GM23338 (cell line): ENCODE measurements at regions not wholly inside any gene's neighbourhood (a gene's known extent, or its start where the extent isn't known, plus 50 kb on each side); places are given as distances from the start of the nearest gene placed in this dataset.

Experiments used
- ATAC-seq: fragments of 200-7000 bp; cut with Tn5 transposase; 3 replicates; pipeline ENCODE4 v1.9.1; 2020
- DNase-seq: peaks from one replicate; pipeline ENCODE4 v3.0.0-alpha.2; 2015; ENCODE audit warnings: low spot score
- H2AFZ ChIP-seq: fragments of 200-600 bp; sonication (generic); 2 replicates; pipeline ENCODE4 v1.8.0; 2016; ENCODE audit warnings: antibody characterized with exemption, mild to moderate bottlenecking, moderate library complexity
- H3F3A ChIP-seq: fragments of 200-600 bp; sonication (generic); replicated peaks from 2 replicates; pipeline ENCODE4 v1.8.0; 2017; ENCODE audit warnings: antibody characterized with exemption, mixed run types, low read depth
- H3K27ac ChIP-seq: fragments of 200-600 bp; sonication (generic); 2 replicates; pipeline ENCODE4 v1.6.1; 2016; ENCODE audit warnings: low read depth
- H3K27me3 ChIP-seq: fragments of 200-600 bp; sonication (generic); 2 replicates; pipeline ENCODE4 v1.8.0; 2016; ENCODE audit warnings: mild to moderate bottlenecking, mixed run types, moderate library complexity; ENCODE audit not compliant: insufficient read depth
- H3K36me3 ChIP-seq: fragments of 200-600 bp; sonication (generic); 2 replicates; pipeline ENCODE4 v1.8.0; 2016; ENCODE audit warnings: mild to moderate bottlenecking; ENCODE audit not compliant: insufficient read depth
- H3K4me1 ChIP-seq: fragments of 200-600 bp; sonication (generic); 2 replicates; pipeline ENCODE4 v1.8.0; 2016; ENCODE audit warnings: mild to moderate bottlenecking, moderate library complexity; ENCODE audit not compliant: insufficient read depth
- H3K4me2 ChIP-seq: fragments of 200-600 bp; sonication (generic); 2 replicates; pipeline ENCODE4 v1.7.1; 2017; ENCODE audit warnings: mixed run types
- H3K4me3 ChIP-seq: fragments of 200-600 bp; sonication (generic); 2 replicates; pipeline ENCODE4 v1.6.1; 2016; ENCODE audit warnings: mixed run types
- H3K79me2 ChIP-seq: fragments of 200-600 bp; sonication (generic); replicated peaks from 2 replicates; pipeline ENCODE4 v1.8.0; 2017; ENCODE audit warnings: mild to moderate bottlenecking; ENCODE audit not compliant: insufficient read depth
- H3K9me2 ChIP-seq: fragments of 200-600 bp; sonication (generic); 2 replicates; pipeline ENCODE4 v1.8.0; 2017; ENCODE audit not compliant: insufficient read depth
- H4K20me1 ChIP-seq: fragments of 200-600 bp; sonication (generic); replicated peaks from 2 replicates; pipeline ENCODE4 v1.8.0; 2017; ENCODE audit warnings: mild to moderate bottlenecking; ENCODE audit not compliant: insufficient read depth
- H3K27ac Mint-ChIP-seq: 2 replicates; pipeline ENCODE4 v1.8.0; 2020; ENCODE audit warnings: inconsistent platforms, mild to moderate bottlenecking, moderate library complexity, mixed read lengths
- H3K27me3 Mint-ChIP-seq: 3 replicates; pipeline ENCODE4 v1.8.0; 2022; ENCODE audit warnings: low read depth, mild to moderate bottlenecking, moderate library complexity, mixed read lengths, inconsistent platforms; ENCODE audit not compliant: insufficient read depth, poor library complexity
- H3K36me3 Mint-ChIP-seq: 3 replicates; pipeline ENCODE4 v1.8.0; 2021; ENCODE audit warnings: low read depth, mild to moderate bottlenecking, inconsistent platforms, moderate library complexity, mixed read lengths
- H3K4me1 Mint-ChIP-seq: 3 replicates; pipeline ENCODE4 v1.8.0; 2020; ENCODE audit warnings: mild to moderate bottlenecking, inconsistent platforms, mixed read lengths
- H3K4me3 Mint-ChIP-seq: 3 replicates; pipeline ENCODE4 v1.8.0; 2021; ENCODE audit warnings: moderate library complexity, mild to moderate bottlenecking, inconsistent platforms, mixed read lengths
- H3K9me3 Mint-ChIP-seq: 3 replicates; pipeline ENCODE4 v1.8.0; 2020; ENCODE audit warnings: moderate library complexity, mild to moderate bottlenecking, inconsistent platforms, mixed read lengths
- EZH2 ChIP-seq: fragments of 200-600 bp; sonication (generic); IDR thresholded peaks from one replicate; pipeline ENCODE4 v1.8.0; 2017; ENCODE audit warnings: antibody characterized with exemption, mild to moderate bottlenecking, low read depth; ENCODE audit not compliant: unreplicated experiment
- JUNB ChIP-seq: IDR thresholded peaks from one replicate; pipeline ENCODE4 v1.6.1; 2016; ENCODE audit warnings: antibody characterized with exemption; ENCODE audit not compliant: unreplicated experiment
- NANOG ChIP-seq: IDR thresholded peaks from 2 replicates; pipeline ENCODE4 v1.6.1; 2016; ENCODE audit warnings: antibody characterized with exemption, borderline replicate concordance
- REST ChIP-seq: IDR thresholded peaks from one replicate; pipeline ENCODE4 v1.6.1; 2018; ENCODE audit warnings: antibody characterized with exemption; ENCODE audit not compliant: unreplicated experiment
- STAT1 ChIP-seq: IDR thresholded peaks from one replicate; pipeline ENCODE4 v1.6.1; 2016; ENCODE audit warnings: antibody characterized with exemption; ENCODE audit not compliant: unreplicated experiment
- ZNF114 ChIP-seq: fragments of 250-450 bp; sonication (Bioruptor Pico); IDR thresholded peaks from 2 replicates; pipeline ENCODE4 v1.5.0; 2020; ENCODE audit warnings: mild to moderate bottlenecking, moderate library complexity
- ZNF331 ChIP-seq: fragments of 250-450 bp; sonication (Bioruptor Pico); IDR thresholded peaks from 2 replicates; pipeline ENCODE4 v1.5.0; 2020; ENCODE audit warnings: low read depth, mild to moderate bottlenecking, moderate library complexity
- TF ChIP-seq, protein P1 (sequence below): fragments of 250-450 bp; sonication (Bioruptor Pico); IDR thresholded peaks from 2 replicates; pipeline ENCODE4 v1.5.0; 2020; ENCODE audit warnings: mild to moderate bottlenecking, moderate library complexity
- TF ChIP-seq, protein P2 (sequence below): IDR thresholded peaks from 2 replicates; pipeline ENCODE4 v1.6.1; 2016; ENCODE audit warnings: antibody characterized with exemption
- TF ChIP-seq, protein P3 (sequence below), 2 experiments: fragments of 200-600 bp in 1 of 2; sonication (generic) in 1 of 2; conservative IDR thresholded peaks; 2 replicates each; pipeline versions ENCODE4 v1.5.1 to v1.6.1; 2016 to 2017; ENCODE audit warnings: antibody characterized with exemption in 2 of 2, low read depth in 2 of 2, mild to moderate bottlenecking in 2 of 2, moderate library complexity in 1 of 2

GRCh38 chr7:364536-364935, 74.6 kb downstream of the FOXL3 start:
- Mint-ChIP-seq H3K4me1 (peaks cover 31% of the 10 kb centered on the region), H3K4me3 (no peak overlapping the region), H3K9me3 (no peaks in the 10 kb centered on the region), H3K36me3 (peaks cover 3% of the 10 kb centered on the region; the same call in 2 of the 3 replicates), H3K27me3 (no peaks in the 10 kb centered on the region), H3K27ac (no peak overlapping the region)
- H3K27ac ChIP-seq, result no peak overlapping the region
- H4K20me1 ChIP-seq, result no peaks in the 10 kb centered on the region
- H3K4me1 ChIP-seq, result 0 out of 2 replicates have a peak, but pooled peaks cover 4% of the 10 kb centered on the region
- H3K79me2 ChIP-seq, result no peaks in the 10 kb centered on the region
- DNase-seq, result no peak
- TF ChIP-seq REST (no peak), JUNB (no peak), NANOG (no peak), ZNF114 (no peak), EZH2 (no peak), STAT1 (no peak), ZNF331 (no peak)
- TF ChIP-seq, protein P1, sequence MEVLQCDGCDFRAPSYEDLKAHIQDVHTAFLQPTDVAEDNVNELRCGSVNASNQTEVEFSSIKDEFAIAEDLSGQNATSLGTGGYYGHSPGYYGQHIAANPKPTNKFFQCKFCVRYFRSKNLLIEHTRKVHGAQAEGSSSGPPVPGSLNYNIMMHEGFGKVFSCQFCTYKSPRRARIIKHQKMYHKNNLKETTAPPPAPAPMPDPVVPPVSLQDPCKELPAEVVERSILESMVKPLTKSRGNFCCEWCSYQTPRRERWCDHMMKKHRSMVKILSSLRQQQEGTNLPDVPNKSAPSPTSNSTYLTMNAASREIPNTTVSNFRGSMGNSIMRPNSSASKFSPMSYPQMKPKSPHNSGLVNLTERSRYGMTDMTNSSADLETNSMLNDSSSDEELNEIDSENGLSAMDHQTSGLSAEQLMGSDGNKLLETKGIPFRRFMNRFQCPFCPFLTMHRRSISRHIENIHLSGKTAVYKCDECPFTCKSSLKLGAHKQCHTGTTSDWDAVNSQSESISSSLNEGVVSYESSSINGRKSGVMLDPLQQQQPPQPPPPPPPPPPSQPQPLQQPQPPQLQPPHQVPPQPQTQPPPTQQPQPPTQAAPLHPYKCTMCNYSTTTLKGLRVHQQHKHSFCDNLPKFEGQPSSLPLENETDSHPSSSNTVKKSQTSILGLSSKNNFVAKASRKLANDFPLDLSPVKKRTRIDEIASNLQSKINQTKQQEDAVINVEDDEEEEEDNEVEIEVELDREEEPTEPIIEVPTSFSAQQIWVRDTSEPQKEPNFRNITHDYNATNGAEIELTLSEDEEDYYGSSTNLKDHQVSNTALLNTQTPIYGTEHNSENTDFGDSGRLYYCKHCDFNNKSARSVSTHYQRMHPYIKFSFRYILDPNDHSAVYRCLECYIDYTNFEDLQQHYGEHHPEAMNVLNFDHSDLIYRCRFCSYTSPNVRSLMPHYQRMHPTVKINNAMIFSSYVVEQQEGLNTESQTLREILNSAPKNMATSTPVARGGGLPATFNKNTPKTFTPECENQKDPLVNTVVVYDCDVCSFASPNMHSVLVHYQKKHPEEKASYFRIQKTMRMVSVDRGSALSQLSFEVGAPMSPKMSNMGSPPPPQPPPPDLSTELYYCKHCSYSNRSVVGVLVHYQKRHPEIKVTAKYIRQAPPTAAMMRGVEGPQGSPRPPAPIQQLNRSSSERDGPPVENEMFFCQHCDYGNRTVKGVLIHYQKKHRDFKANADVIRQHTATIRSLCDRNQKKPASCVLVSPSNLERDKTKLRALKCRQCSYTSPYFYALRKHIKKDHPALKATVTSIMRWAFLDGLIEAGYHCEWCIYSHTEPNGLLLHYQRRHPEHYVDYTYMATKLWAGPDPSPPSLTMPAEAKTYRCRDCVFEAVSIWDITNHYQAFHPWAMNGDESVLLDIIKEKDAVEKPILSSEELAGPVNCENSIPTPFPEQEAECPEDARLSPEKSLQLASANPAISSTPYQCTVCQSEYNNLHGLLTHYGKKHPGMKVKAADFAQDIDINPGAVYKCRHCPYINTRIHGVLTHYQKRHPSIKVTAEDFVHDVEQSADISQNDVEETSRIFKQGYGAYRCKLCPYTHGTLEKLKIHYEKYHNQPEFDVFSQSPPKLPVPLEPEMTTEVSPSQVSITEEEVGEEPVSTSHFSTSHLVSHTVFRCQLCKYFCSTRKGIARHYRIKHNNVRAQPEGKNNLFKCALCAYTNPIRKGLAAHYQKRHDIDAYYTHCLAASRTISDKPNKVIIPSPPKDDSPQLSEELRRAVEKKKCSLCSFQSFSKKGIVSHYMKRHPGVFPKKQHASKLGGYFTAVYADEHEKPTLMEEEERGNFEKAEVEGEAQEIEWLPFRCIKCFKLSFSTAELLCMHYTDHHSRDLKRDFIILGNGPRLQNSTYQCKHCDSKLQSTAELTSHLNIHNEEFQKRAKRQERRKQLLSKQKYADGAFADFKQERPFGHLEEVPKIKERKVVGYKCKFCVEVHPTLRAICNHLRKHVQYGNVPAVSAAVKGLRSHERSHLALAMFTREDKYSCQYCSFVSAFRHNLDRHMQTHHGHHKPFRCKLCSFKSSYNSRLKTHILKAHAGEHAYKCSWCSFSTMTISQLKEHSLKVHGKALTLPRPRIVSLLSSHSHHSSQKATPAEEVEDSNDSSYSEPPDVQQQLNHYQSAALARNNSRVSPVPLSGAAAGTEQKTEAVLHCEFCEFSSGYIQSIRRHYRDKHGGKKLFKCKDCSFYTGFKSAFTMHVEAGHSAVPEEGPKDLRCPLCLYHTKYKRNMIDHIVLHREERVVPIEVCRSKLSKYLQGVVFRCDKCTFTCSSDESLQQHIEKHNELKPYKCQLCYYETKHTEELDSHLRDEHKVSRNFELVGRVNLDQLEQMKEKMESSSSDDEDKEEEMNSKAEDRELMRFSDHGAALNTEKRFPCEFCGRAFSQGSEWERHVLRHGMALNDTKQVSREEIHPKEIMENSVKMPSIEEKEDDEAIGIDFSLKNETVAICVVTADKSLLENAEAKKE (CRISPR knock-in tag), result no peak
- TF ChIP-seq, protein P2, sequence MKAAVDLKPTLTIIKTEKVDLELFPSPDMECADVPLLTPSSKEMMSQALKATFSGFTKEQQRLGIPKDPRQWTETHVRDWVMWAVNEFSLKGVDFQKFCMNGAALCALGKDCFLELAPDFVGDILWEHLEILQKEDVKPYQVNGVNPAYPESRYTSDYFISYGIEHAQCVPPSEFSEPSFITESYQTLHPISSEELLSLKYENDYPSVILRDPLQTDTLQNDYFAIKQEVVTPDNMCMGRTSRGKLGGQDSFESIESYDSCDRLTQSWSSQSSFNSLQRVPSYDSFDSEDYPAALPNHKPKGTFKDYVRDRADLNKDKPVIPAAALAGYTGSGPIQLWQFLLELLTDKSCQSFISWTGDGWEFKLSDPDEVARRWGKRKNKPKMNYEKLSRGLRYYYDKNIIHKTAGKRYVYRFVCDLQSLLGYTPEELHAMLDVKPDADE, result no peak
- TF ChIP-seq, protein P3, sequence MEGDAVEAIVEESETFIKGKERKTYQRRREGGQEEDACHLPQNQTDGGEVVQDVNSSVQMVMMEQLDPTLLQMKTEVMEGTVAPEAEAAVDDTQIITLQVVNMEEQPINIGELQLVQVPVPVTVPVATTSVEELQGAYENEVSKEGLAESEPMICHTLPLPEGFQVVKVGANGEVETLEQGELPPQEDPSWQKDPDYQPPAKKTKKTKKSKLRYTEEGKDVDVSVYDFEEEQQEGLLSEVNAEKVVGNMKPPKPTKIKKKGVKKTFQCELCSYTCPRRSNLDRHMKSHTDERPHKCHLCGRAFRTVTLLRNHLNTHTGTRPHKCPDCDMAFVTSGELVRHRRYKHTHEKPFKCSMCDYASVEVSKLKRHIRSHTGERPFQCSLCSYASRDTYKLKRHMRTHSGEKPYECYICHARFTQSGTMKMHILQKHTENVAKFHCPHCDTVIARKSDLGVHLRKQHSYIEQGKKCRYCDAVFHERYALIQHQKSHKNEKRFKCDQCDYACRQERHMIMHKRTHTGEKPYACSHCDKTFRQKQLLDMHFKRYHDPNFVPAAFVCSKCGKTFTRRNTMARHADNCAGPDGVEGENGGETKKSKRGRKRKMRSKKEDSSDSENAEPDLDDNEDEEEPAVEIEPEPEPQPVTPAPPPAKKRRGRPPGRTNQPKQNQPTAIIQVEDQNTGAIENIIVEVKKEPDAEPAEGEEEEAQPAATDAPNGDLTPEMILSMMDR (conservative IDR thresholded peaks at IDR 0.05; ENCODE audit: low read depth in 2 of 2), result no peak
- no peak for ATAC-seq
- no peaks in the 10 kb centered on the region for H3F3A ChIP-seq
- H3K4me2 ChIP-seq, result no peak overlapping the region
- H2AFZ ChIP-seq, result no peak overlapping the region
- H3K4me3 ChIP-seq, result no peak overlapping the region
- H3K9me2 ChIP-seq, result no peaks in the 10 kb centered on the region
- H3K36me3 ChIP-seq, result no peaks in the 10 kb centered on the region
- no peaks in the 10 kb centered on the region for H3K27me3 ChIP-seq
